ENCODE measurements at regions not wholly inside any gene's neighbourhood (a gene's known extent, or its start where the extent isn't known, plus 50 kb on each side); places are given as distances from the start of the nearest gene placed in this dataset.

GRCh38 chr6:25083784-25084507 is 148.2 kb upstream of the RIPOR2 start (continued):
- TF ChIP-seq ZSCAN5A (CRISPR knock-in tag; IDR thresholded peaks at IDR 0.05; ENCODE audit: borderline replicate concordance) (0 out of 2 replicates have a peak, but pooled peaks have one; percentile 17), HMGA1 (CRISPR knock-in tag; conservative IDR thresholded peaks at IDR 0.05) (no peak), PRDM10 (CRISPR knock-in tag; IDR thresholded peaks at IDR 0.05; ENCODE audit: low read depth) (no peak), ZNF484 (CRISPR knock-in tag; IDR thresholded peaks at IDR 0.05; ENCODE audit: borderline replicate concordance, low read depth) (no peak), SSRP1 (CRISPR knock-in tag; IDR thresholded peaks at IDR 0.05) (peak; percentile 68; the same call in 1 of the 2 replicates), ZNF768 (CRISPR knock-in tag; IDR thresholded peaks at IDR 0.05) (no peak), RXRA (CRISPR knock-in tag; IDR thresholded peaks at IDR 0.05) (peak; percentile 31; the same call in 1 of the 2 replicates), MAZ (IDR thresholded peaks at IDR 0.05; ENCODE audit: borderline replicate concordance, low read depth, low read length) (no peak), MAZ (CRISPR knock-in tag; IDR thresholded peaks at IDR 0.05; ENCODE audit: low read depth) (peak; percentile 82; the same call in 1 of the 2 replicates), ZBTB39 (CRISPR knock-in tag; IDR thresholded peaks at IDR 0.05) (peak; percentile 84), ATF1 (CRISPR knock-in tag; IDR thresholded peaks at IDR 0.05) (peak; percentile 42; the same call in 1 of the 2 replicates), HOXA3 (CRISPR knock-in tag; IDR thresholded peaks at IDR 0.05) (peak; percentile 65; the same call in 1 of the 2 replicates), SMAD3 (CRISPR knock-in tag; IDR thresholded peaks at IDR 0.05) (peak; percentile 60; the same call in 1 of the 2 replicates), ZNF333 (CRISPR knock-in tag; IDR thresholded peaks at IDR 0.05; ENCODE audit: borderline replicate concordance) (no peak), SAP130 (CRISPR knock-in tag; IDR thresholded peaks at IDR 0.05; ENCODE audit: low read depth) (peak; percentile 55), ZNF142 (CRISPR knock-in tag; IDR thresholded peaks at IDR 0.05) (0 out of 2 replicates have a peak, but pooled peaks have one; percentile 18)
